Panc1 (cell line): ENCODE measurements at regions not wholly inside any gene's neighbourhood (a gene's known extent, or its start where the extent isn't known, plus 50 kb on each side); places are given as distances from the start of the nearest gene placed in this dataset.

ENCODE experiments used
- ATAC-seq: fragments of 200-7000 bp; cut with Tn5 transposase; 2 replicates; pipeline ENCODE4 v1.9.1; 2020; ENCODE audit warnings: mild to moderate bottlenecking, moderate library complexity
- BruUV-seq: library from RNA; stranded (reverse); fragments of 400-500 nt; replicated peaks from 2 replicates; lab custom pipeline; 2021; lab: Mats Ljungman, UMichigan
- CTCF ChIA-PET: fragments of 300-600 bp; sonication (Branson Sonifier 250); formaldehyde crosslinking; loops from one replicate; lab custom pipeline; 2022; ENCODE audit warnings: antibody characterized with exemption; lab: Charles Lee
- POLR2A ChIA-PET: fragments of 300-600 bp; sonication (Branson Sonifier 250); formaldehyde crosslinking; loops from one replicate; lab custom pipeline; 2022; ENCODE audit warnings: antibody characterized with exemption; lab: Charles Lee
- DNase-seq: peaks from one replicate; pipeline ENCODE4 v3.0.0-alpha.2; 2010; ENCODE audit warnings: low read depth, low spot score
- H3K27ac ChIP-seq: 2 replicates; pipeline ENCODE4 v1.5.1; 2011; ENCODE audit warnings: mild to moderate bottlenecking, low read length, inconsistent platforms
- H3K27me3 ChIP-seq: fragments of 200-500 bp; sonication (Bioruptor generic); 2 replicates; pipeline ENCODE4 v1.6.0; 2014; ENCODE audit warnings: low read length, inconsistent platforms; ENCODE audit not compliant: control insufficient read depth, insufficient read depth
- H3K36me3 ChIP-seq: fragments of 200-500 bp; sonication (Bioruptor generic); 2 replicates; pipeline ENCODE4 v1.5.1; 2014; ENCODE audit warnings: inconsistent platforms, mild to moderate bottlenecking, low read length, moderate library complexity; ENCODE audit not compliant: control insufficient read depth, insufficient read depth
- H3K4me1 ChIP-seq: 2 replicates; pipeline ENCODE4 v1.5.1; 2011; ENCODE audit warnings: inconsistent platforms, mild to moderate bottlenecking, low read length, moderate library complexity; ENCODE audit not compliant: control insufficient read depth, insufficient read depth
- H3K4me3 ChIP-seq, 2 experiments: 2 replicates each; pipeline ENCODE4 v1.5.1; 2011 to 2012; ENCODE audit warnings: low read depth in 2 of 2, low read length in 2 of 2, mild to moderate bottlenecking in 2 of 2, inconsistent platforms in 1 of 2, moderate library complexity in 1 of 2
- H3K9me3 ChIP-seq: fragments of 200-500 bp; sonication (Bioruptor generic); 2 replicates; pipeline ENCODE4 v1.5.1; 2014; ENCODE audit warnings: low read depth, mild to moderate bottlenecking, inconsistent platforms, low read length, moderate library complexity; ENCODE audit not compliant: control insufficient read depth, insufficient read depth
- CTCF ChIP-seq: fragments of 450-650 bp; IDR thresholded peaks from 2 replicates; pipeline ENCODE4 v1.5.1; 2017; ENCODE audit warnings: mild to moderate bottlenecking
- POLR2AphosphoS5 ChIP-seq: IDR thresholded peaks from 2 replicates; pipeline ENCODE4 v1.6.1; 2012; ENCODE audit warnings: mild to moderate bottlenecking, low read depth, low read length, moderate library complexity
- REST ChIP-seq, 2 experiments: IDR thresholded peaks; 2 replicates each; pipeline ENCODE4 v1.6.1; 2011 to 2012; ENCODE audit warnings: low read depth in 2 of 2, control low read depth in 1 of 2, low read length in 1 of 2, mild to moderate bottlenecking in 1 of 2, moderate library complexity in 1 of 2; ENCODE audit not compliant: insufficient read depth in 1 of 2
- SIN3A ChIP-seq: IDR thresholded peaks from 2 replicates; pipeline ENCODE4 v1.6.1; 2012; ENCODE audit warnings: low read depth, mild to moderate bottlenecking, low read length, moderate library complexity, borderline replicate concordance; ENCODE audit not compliant: insufficient read depth
- TCF7L2 ChIP-seq: IDR thresholded peaks from 2 replicates; pipeline ENCODE4 v1.6.1; 2011; ENCODE audit warnings: mild to moderate bottlenecking, low read depth, low read length, inconsistent platforms
- in situ Hi-C: cut with HindIII; loops from 2 replicates; pipeline ENCODE4 v1.10.0; 2016; ENCODE audit warnings: low sequenced_read_pairs, low pct_unique_long_range_greater_than_20kb
- intact Hi-C: fragments of 100-400 bp; cut with micrococcal nuclease; formaldehyde crosslinking; loops from one replicate; pipeline ENCODE4 v1.10.0; 2022; ENCODE audit not compliant: unreplicated experiment

GRCh38 chr1:233737341-233737740, 123.4 kb downstream of the KCNK1 start:
- in situ Hi-C loops = no loop called here
- intact Hi-C loops = no loop called here
- CTCF ChIA-PET = no interaction called here

GRCh38 chr1:233738396-233738795, 124.5 kb downstream of the KCNK1 start:
- TF ChIP-seq REST (IDR thresholded peaks at IDR 0.05; ENCODE audit: insufficient read depth in 1 of 2, low read depth in 2 of 2, low read length in 1 of 2) (no peak), SIN3A (no peak), TCF7L2 (no peak), CTCF (no peak), POLR2AphosphoS5 (no peak)
- no peak for DNase-seq
- Histone ChIP-seq H3K4me1 (no peaks in the 10 kb centered on the region), H3K9me3 (no peaks in the 10 kb centered on the region), H3K27me3 (peaks cover 6% of the 10 kb centered on the region; the same call in 1 of the 2 replicates), H3K4me3 (no peak overlapping the region), H3K36me3 (no peaks in the 10 kb centered on the region), H3K27ac (no peak overlapping the region)
- ATAC-seq = no peak
- ChIA-PET CTCF (no interaction called here), POLR2A (no interaction called here)
- in situ Hi-C loops (no loop called here), intact Hi-C loops (no loop called here)
- BruUV-seq = no TSS peak

More at GRCh38 chr1:233737341-233737740, 123.4 kb downstream of the KCNK1 start:
- no TSS peak for BruUV-seq
- DNase-seq = no peak
- TF ChIP-seq POLR2AphosphoS5 (no peak), REST (IDR thresholded peaks at IDR 0.05; ENCODE audit: insufficient read depth in 1 of 2, low read depth in 2 of 2, low read length in 1 of 2) (no peak), TCF7L2 (no peak), CTCF (no peak), SIN3A (no peak)
- Histone ChIP-seq H3K4me1 (no peaks in the 10 kb centered on the region), H3K4me3 (no peak overlapping the region), H3K27ac (no peak overlapping the region), H3K36me3 (no peaks in the 10 kb centered on the region), H3K9me3 (no peaks in the 10 kb centered on the region), H3K27me3 (peaks cover 6% of the 10 kb centered on the region; the same call in 1 of the 2 replicates)
- ATAC-seq = no peak
- POLR2A ChIA-PET = interaction anchor here (0.6 kb wide), 1 partner anchor 21 kb away, joined by 4 read pairs; no protein-coding TSS in a partner anchor
